ENCODE measurements at regions not wholly inside any gene's neighbourhood (a gene's known extent, or its start where the extent isn't known, plus 50 kb on each side); places are given as distances from the start of the nearest gene placed in this dataset.

DNA sequence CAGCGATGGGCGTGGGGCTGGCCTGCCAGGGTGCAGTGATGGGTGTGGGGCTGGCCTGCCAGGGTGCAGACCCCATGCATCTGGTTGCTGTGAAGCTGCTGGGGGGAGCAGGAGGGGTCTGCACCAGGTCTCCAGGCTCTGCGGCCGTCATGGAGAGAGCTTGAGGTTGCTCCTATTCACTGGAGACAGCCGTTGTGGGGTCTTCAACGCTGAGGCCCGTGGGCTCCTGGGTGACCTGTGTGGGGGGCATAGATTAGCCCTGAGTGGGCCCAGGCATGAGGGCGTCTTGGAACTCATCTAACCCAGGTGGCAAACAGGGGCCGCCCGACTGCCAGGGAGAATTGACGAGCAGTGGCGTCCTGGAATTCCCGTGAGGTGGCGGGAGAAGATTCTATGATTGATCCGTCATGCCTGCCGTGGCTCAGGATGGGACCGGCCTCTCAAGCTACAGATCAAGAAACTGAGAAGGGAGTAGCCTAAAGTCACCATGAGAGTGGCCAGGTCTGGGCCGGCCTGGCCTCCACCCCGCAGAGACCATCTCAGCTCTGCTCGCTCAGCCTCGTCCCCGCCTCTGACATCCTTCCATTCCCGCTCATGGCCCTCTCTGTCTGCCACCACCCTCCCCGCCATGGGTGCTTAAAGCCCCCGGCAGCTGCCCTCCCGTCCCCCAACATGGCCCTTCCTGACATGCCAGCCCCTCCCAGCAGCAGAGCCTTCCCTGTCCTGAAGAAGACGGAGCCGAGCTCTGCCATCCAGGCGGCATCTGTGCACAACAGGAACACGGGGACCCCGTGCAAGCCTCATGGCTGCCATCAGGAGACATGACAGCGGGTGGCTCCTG, 50.7 kb upstream of the ACSF3 start:
- TF ChIP-seq, protein P1, sequence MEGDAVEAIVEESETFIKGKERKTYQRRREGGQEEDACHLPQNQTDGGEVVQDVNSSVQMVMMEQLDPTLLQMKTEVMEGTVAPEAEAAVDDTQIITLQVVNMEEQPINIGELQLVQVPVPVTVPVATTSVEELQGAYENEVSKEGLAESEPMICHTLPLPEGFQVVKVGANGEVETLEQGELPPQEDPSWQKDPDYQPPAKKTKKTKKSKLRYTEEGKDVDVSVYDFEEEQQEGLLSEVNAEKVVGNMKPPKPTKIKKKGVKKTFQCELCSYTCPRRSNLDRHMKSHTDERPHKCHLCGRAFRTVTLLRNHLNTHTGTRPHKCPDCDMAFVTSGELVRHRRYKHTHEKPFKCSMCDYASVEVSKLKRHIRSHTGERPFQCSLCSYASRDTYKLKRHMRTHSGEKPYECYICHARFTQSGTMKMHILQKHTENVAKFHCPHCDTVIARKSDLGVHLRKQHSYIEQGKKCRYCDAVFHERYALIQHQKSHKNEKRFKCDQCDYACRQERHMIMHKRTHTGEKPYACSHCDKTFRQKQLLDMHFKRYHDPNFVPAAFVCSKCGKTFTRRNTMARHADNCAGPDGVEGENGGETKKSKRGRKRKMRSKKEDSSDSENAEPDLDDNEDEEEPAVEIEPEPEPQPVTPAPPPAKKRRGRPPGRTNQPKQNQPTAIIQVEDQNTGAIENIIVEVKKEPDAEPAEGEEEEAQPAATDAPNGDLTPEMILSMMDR (IDR thresholded peaks at IDR 0.05; ENCODE audit: poor library complexity), result no peak
- no peak for TF ChIP-seq EZH2phosphoT487 (IDR thresholded peaks at IDR 0.05; ENCODE audit: low read depth, severe bottlenecking, unreplicated experiment)
- no peak for TF ChIP-seq EZH2 (IDR thresholded peaks at IDR 0.05; ENCODE audit: borderline replicate concordance)
- WGBS (ENCODE audit: low lambda C conversion rate, missing lambda C conversion rate), result 92% methylated on average over 22 of the region's 32 CpGs
- H3K27me3 ChIP-seq, result no peaks in the 10 kb centered on the region

DNA sequence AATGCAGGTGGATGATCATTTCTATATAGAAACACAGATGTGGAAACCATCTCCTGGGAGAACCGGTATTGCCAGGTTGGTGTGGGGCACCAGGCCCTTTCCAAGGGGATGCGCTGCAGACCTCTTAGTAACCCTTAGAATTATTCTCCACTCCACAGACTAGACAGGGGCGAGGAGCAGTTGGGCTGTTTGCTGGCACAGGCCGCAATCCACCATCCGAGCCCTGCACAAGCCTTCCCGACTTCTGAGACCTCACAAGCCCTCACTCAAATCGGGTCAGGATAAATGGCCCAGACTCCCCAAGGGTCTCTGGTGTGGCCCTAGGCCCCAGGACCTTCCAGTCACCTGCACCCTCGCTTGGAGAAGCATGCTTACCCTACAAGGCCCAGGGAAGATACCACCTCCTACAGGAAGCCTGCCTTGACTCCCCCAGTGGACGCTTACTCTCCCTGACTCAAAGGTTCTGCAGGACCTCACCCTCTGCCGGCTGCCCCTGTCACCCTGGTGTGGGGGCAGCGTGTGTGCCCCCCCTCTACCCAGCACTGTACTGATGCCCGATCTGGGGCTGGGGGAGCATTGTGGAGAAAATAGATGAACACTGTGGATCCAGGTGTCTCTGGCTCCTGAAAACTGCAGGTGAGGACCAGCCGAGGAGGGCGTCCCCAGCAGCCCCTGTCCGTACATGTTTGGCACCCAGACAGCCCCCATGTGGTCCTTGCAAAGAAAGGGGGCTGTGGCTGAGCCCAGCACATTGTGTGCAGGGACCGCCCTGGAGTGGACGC, 49.8 kb upstream of the ACSF3 start:
- no peaks in the 10 kb centered on the region for H3K9me3 ChIP-seq (ENCODE audit: low read depth)
- H3K4me2 ChIP-seq, result no peak overlapping the region
- H3K27me3 ChIP-seq, result no peaks in the 10 kb centered on the region
- H4K20me1 ChIP-seq (ENCODE audit: insufficient read depth, poor library complexity, severe bottlenecking), result no peaks in the 10 kb centered on the region
- H3K79me2 ChIP-seq, result no peaks in the 10 kb centered on the region
- no peaks in the 10 kb centered on the region for H3K36me3 ChIP-seq (replicated peaks; ENCODE audit: insufficient read depth, low read depth)
- 85% methylated on average over 17 of the region's 17 CpGs for WGBS (ENCODE audit: low lambda C conversion rate, missing lambda C conversion rate)
- H3K9me2 ChIP-seq (replicated peaks; ENCODE audit: insufficient read depth), result no peaks in the 10 kb centered on the region
- H3K27ac ChIP-seq, result no peak overlapping the region
- no peaks in the 10 kb centered on the region for H3K4me1 ChIP-seq (ENCODE audit: insufficient read depth)
- no peak overlapping the region for H2AFZ ChIP-seq
- H3K4me3 ChIP-seq, result no peak overlapping the region
- TF ChIP-seq, protein P1 (IDR thresholded peaks at IDR 0.05; ENCODE audit: poor library complexity), result no peak
- no peak for TF ChIP-seq EZH2 (IDR thresholded peaks at IDR 0.05; ENCODE audit: borderline replicate concordance)
- no peak for TF ChIP-seq EZH2phosphoT487 (IDR thresholded peaks at IDR 0.05; ENCODE audit: low read depth, severe bottlenecking, unreplicated experiment)
- no peak for DNase-seq (ENCODE audit: low spot score)

More for the DNA sequence above, 50.7 kb upstream of the ACSF3 start:
- Histone ChIP-seq H3K36me3 (replicated peaks; ENCODE audit: insufficient read depth, low read depth) (no peaks in the 10 kb centered on the region), H3K9me2 (replicated peaks; ENCODE audit: insufficient read depth) (no peaks in the 10 kb centered on the region), H2AFZ (no peak overlapping the region), H3K4me3 (no peak overlapping the region), H3K4me2 (no peak overlapping the region), H4K20me1 (ENCODE audit: insufficient read depth, poor library complexity, severe bottlenecking) (no peaks in the 10 kb centered on the region), H3K27ac (no peak overlapping the region), H3K9me3 (ENCODE audit: low read depth) (no peaks in the 10 kb centered on the region), H3K79me2 (no peaks in the 10 kb centered on the region), H3K4me1 (ENCODE audit: insufficient read depth) (no peaks in the 10 kb centered on the region)
- DNase-seq (ENCODE audit: low spot score), result no peak
